RWPE2 (cell line): ENCODE measurements at regions not wholly inside any gene's neighbourhood (a gene's known extent, or its start where the extent isn't known, plus 50 kb on each side); places are given as distances from the start of the nearest gene placed in this dataset.
A peak's percentile ranks its signal among the peaks of the same experiment; 100 is the strongest.

Experiments used
- ATAC-seq: fragments of 200-7000 bp; cut with Tn5 transposase; 3 replicates; pipeline ENCODE4 v1.9.1; 2021; ENCODE audit warnings: low read depth
- DNase-seq: peaks from one replicate; pipeline ENCODE4 v3.0.0-alpha.2; 2020; ENCODE audit warnings: low spot score
- H3K27ac ChIP-seq: fragments of 450-650 bp; 2 replicates; pipeline ENCODE4 v1.5.1; 2017; ENCODE audit warnings: mild to moderate bottlenecking; ENCODE audit not compliant: poor library complexity, severe bottlenecking
- H3K27me3 ChIP-seq: fragments of 250-450 bp; sonication (Bioruptor Pico); 2 replicates; pipeline ENCODE4 v1.5.1; 2021; ENCODE audit warnings: mild to moderate bottlenecking, moderate library complexity; ENCODE audit not compliant: insufficient read depth, poor library complexity, severe bottlenecking
- H3K36me3 ChIP-seq: fragments of 250-450 bp; sonication (Bioruptor Pico); 2 replicates; pipeline ENCODE4 v1.5.1; 2020; ENCODE audit warnings: low read depth, mild to moderate bottlenecking, moderate library complexity
- H3K4me1 ChIP-seq: fragments of 250-450 bp; sonication (Bioruptor Pico); 2 replicates; pipeline ENCODE4 v1.5.1; 2021; ENCODE audit warnings: mild to moderate bottlenecking, moderate library complexity; ENCODE audit not compliant: insufficient read depth, poor library complexity, severe bottlenecking
- H3K4me3 ChIP-seq: fragments of 250-450 bp; sonication (Bioruptor Pico); 2 replicates; pipeline ENCODE4 v1.5.1; 2021; ENCODE audit warnings: mild to moderate bottlenecking, moderate library complexity; ENCODE audit not compliant: severe bottlenecking
- H3K9me3 ChIP-seq: fragments of 250-450 bp; sonication (Bioruptor Pico); 2 replicates; pipeline ENCODE4 v1.5.1; 2021; ENCODE audit warnings: mild to moderate bottlenecking, moderate library complexity; ENCODE audit not compliant: severe bottlenecking
- TF ChIP-seq, protein P1 (sequence below): fragments of 450-650 bp; IDR thresholded peaks from one replicate; pipeline ENCODE4 v1.5.1; 2017; ENCODE audit warnings: mild to moderate bottlenecking, moderate library complexity; ENCODE audit not compliant: poor library complexity, severe bottlenecking

DNA sequence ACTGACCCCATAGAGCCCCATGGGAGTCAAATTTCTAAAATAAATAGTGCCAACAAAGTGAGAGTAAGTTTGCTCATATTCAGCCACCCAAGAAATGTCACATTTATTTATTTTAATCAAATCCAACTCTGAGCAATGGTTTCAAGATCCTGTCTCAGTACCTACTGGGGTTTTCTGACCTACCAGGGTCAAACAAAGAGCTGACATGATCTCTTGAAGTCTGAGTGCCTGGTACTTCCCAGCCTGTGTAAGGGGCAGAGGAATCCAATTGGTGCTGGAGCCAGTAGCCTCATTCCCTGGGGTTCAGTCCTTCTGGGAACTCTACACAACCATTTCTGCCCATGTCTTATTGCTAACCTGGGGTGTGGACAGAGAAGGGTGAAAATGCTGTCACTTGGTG, 104.6 kb upstream of the SERP2 start:
- DNase-seq (no peak), ATAC-seq (no peak)
- TF ChIP-seq, protein P1, sequence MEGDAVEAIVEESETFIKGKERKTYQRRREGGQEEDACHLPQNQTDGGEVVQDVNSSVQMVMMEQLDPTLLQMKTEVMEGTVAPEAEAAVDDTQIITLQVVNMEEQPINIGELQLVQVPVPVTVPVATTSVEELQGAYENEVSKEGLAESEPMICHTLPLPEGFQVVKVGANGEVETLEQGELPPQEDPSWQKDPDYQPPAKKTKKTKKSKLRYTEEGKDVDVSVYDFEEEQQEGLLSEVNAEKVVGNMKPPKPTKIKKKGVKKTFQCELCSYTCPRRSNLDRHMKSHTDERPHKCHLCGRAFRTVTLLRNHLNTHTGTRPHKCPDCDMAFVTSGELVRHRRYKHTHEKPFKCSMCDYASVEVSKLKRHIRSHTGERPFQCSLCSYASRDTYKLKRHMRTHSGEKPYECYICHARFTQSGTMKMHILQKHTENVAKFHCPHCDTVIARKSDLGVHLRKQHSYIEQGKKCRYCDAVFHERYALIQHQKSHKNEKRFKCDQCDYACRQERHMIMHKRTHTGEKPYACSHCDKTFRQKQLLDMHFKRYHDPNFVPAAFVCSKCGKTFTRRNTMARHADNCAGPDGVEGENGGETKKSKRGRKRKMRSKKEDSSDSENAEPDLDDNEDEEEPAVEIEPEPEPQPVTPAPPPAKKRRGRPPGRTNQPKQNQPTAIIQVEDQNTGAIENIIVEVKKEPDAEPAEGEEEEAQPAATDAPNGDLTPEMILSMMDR = no peak
- Histone ChIP-seq H3K36me3 (no peaks in the 10 kb centered on the region), H3K4me1 (peaks cover 22% of the 10 kb centered on the region), H3K27ac (peak overlapping the region; percentile 88), H3K9me3 (no peaks in the 10 kb centered on the region), H3K4me3 (no peak overlapping the region), H3K27me3 (no peaks in the 10 kb centered on the region)

- Histone ChIP-seq H3K36me3 (no peaks in the 10 kb centered on the region), H3K4me1 (peaks cover 26% of the 10 kb centered on the region), H3K9me3 (no peaks in the 10 kb centered on the region), H3K4me3 (no peak overlapping the region), H3K27ac (peak overlapping the region; percentile 54), H3K27me3 (no peaks in the 10 kb centered on the region)
- DNase-seq (no peak), ATAC-seq (no peak)
- TF ChIP-seq, protein P1 = no peak
These were observed 103.5 kb upstream of the SERP2 start for GRCh38 chr13:44270150-44270549.

DNA sequence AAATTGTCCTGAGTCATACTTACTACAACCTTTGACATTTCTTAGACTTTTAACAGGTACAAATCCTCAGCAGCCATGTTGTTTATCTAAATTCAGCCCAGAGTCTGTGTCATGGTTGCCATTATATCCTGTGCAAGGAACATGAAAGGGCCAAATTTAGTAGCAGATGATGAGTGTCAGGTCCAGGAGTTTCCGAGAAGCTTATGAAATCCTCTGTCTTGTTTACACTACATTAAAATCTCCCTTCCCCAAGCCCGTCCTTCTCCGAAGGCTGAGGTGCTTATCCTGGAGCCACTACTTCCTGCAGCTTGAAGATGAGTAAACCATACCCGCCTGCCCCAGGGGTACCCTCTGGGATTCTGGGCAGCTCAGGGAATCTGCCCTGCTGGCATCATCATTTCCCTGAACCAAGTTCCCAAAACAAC, 102.6 kb upstream of the SERP2 start:
- no peak for DNase-seq
- Histone ChIP-seq H3K36me3 (no peaks in the 10 kb centered on the region), H3K4me3 (no peak overlapping the region), H3K27ac (peak overlapping the region; percentile 54), H3K9me3 (no peaks in the 10 kb centered on the region), H3K4me1 (peaks cover 26% of the 10 kb centered on the region), H3K27me3 (no peaks in the 10 kb centered on the region)
- TF ChIP-seq, protein P1 = no peak
- peak; percentile 73 for ATAC-seq

DNA sequence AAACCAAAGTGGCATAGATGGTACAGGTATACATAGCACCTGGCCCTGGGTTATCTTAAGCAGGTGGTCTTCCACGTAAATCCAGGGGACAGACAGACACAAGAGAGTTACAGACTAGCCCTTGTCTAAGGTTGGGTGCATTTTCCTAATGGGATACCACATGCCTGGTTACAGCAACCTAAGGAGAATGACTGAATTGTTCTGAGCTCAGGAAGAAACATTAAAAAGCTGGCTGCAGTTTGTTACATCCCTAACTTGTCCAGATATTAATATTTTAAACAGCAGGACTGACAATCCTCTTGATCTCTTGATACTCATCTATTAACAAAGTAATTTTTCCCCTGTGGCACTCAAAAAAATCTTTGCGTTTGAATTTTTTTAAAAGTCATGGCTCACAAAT, 102.2 kb upstream of the SERP2 start:
- no peak overlapping the region for H3K4me3 ChIP-seq
- no peaks in the 10 kb centered on the region for H3K36me3 ChIP-seq
- TF ChIP-seq, protein P1 = no peak
- no peaks in the 10 kb centered on the region for H3K27me3 ChIP-seq
- peak overlapping the region; percentile 54 for H3K27ac ChIP-seq
- DNase-seq (no peak), ATAC-seq (no peak)
- H3K9me3 ChIP-seq = no peaks in the 10 kb centered on the region
- H3K4me1 ChIP-seq = peaks cover 26% of the 10 kb centered on the region

DNA sequence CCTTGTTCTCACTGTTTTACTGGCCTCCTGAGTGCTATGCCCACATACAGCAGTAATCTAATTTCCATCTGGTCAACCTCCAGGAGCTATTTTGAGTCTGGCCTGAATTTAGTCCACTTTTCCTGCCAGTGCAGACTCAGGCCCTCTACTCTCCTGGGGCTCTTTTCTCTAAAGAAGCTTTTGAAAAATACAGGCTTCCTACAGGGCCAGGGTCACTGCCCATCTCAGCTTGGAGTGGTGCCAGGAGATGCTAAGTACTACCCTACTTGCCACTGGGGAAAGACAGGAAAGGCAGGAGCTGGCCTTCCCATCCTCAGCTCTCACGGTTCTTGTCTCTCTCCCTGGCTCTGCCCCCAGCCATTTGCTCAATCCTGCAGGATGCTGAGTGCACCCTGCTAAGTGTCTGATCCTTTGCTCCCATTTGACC, 101.7 kb upstream of the SERP2 start:
- Histone ChIP-seq H3K4me3 (no peak overlapping the region), H3K9me3 (no peaks in the 10 kb centered on the region), H3K27ac (peak overlapping the region; percentile 54), H3K27me3 (no peaks in the 10 kb centered on the region), H3K4me1 (peaks cover 26% of the 10 kb centered on the region), H3K36me3 (no peaks in the 10 kb centered on the region)
- no peak for DNase-seq
- no peak for ATAC-seq
- TF ChIP-seq, protein P1 = no peak
